Liver (tissue), 3 donors: ENCODE measurements at regions not wholly inside any gene's neighbourhood (a gene's known extent, or its start where the extent isn't known, plus 50 kb on each side); places are given as distances from the start of the nearest gene placed in this dataset.

Experiments used
- ATF3 ChIP-seq: IDR thresholded peaks from 2 replicates; pipeline ENCODE4 v1.6.1; 2016; ENCODE audit warnings: antibody characterized with exemption
- CTCF ChIP-seq: fragments of 150-350 bp; IDR thresholded peaks from 2 replicates; pipeline ENCODE4 v1.5.1; 2017; ENCODE audit warnings: improper control_type of control experiment, low read depth, low read length; ENCODE audit not compliant: missing input control
- EGR1 ChIP-seq, 2 donors: IDR thresholded peaks; 2 replicates each; pipeline ENCODE4 v1.6.1; 2016 to 2018; ENCODE audit warnings: antibody characterized with exemption in 2 of 2, low read depth in 2 of 2
- FOXA1 ChIP-seq: IDR thresholded peaks from 2 replicates; pipeline ENCODE4 v1.6.1; 2016; ENCODE audit warnings: antibody characterized with exemption
- GABPA ChIP-seq, 2 donors: IDR thresholded peaks in 1 of 2; conservative IDR thresholded peaks in 1 of 2; 2 replicates each; pipeline ENCODE4 v1.6.1; 2016; ENCODE audit warnings: antibody characterized with exemption in 2 of 2, mild to moderate bottlenecking in 1 of 2, moderate library complexity in 1 of 2
- MAX ChIP-seq: IDR thresholded peaks from 2 replicates; pipeline ENCODE4 v1.6.1; 2016; ENCODE audit warnings: antibody characterized with exemption
- RAD21 ChIP-seq, 2 donors: IDR thresholded peaks; 2 replicates each; pipeline ENCODE4 v1.6.1; 2016; ENCODE audit warnings: antibody characterized with exemption in 2 of 2, mild to moderate bottlenecking in 2 of 2
- REST ChIP-seq: IDR thresholded peaks from 2 replicates; pipeline ENCODE4 v1.6.1; 2016; ENCODE audit warnings: antibody characterized with exemption, mild to moderate bottlenecking
- RXRA ChIP-seq, 2 donors: IDR thresholded peaks; 2 replicates each; pipeline ENCODE4 v1.6.1; 2017 to 2018; ENCODE audit warnings: antibody characterized with exemption in 2 of 2, mild to moderate bottlenecking in 1 of 2
- YY1 ChIP-seq: IDR thresholded peaks from 2 replicates; pipeline ENCODE4 v1.6.1; 2016; ENCODE audit warnings: antibody characterized with exemption, mild to moderate bottlenecking
- ZBTB33 ChIP-seq: IDR thresholded peaks from 2 replicates; pipeline ENCODE4 v1.6.1; 2016; ENCODE audit warnings: antibody characterized with exemption
- donor health status: healthy.
- donor health status: healthy.

- no peak for TF ChIP-seq CTCF
- no peak for TF ChIP-seq YY1
- TF ChIP-seq FOXA1 = no peak
- no peak for TF ChIP-seq MAX
- no peak for TF ChIP-seq RXRA (IDR thresholded peaks at IDR 0.05)
- no peak for TF ChIP-seq EGR1 (IDR thresholded peaks at IDR 0.05; ENCODE audit: low read depth in 2 of 2)
- TF ChIP-seq RAD21 (IDR thresholded peaks at IDR 0.05) = no peak
- TF ChIP-seq ZBTB33 = no peak
- no peak for TF ChIP-seq GABPA (IDR thresholded peaks at IDR 0.05 in 1 of 2, conservative IDR thresholded peaks at IDR 0.05 in 1 of 2)
- no peak for TF ChIP-seq ATF3
- TF ChIP-seq REST = no peak
These were observed 125.2 kb upstream of the EYA4 start for GRCh38 chr6:133115946-133116345.
